ENCODE measurements at regions not wholly inside any gene's neighbourhood (a gene's known extent, or its start where the extent isn't known, plus 50 kb on each side); places are given as distances from the start of the nearest gene placed in this dataset.

DNA sequence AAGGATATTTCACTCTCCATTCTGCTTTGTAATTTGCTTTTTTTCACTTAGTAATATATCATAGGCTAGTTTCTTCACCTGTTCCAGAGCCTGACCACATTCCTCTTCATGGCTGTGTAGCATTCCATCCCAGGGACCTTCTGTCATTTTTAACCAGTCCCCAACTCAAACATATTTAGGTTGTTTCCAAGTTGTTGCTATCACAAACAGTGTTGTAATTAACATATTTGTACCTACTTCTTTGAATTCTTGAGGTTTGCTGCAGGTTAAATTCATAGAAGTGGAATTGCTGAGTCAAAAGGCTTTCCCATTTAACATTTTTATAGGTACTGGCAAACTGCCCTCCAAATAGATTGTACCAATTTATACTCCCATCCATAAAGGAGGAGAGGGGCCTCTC lies 65.1 kb upstream of the MED9 start:
- ATAC-seq = no peak
- no TSS peak for BruUV-seq (replicated peaks)
- no peak overlapping the region for H3K4me3 ChIP-seq (replicated peaks in 1 of 3; ENCODE audit: insufficient read depth in 1 of 3, low read depth in 2 of 3, low read length in 3 of 3)
- H3K27me3 ChIP-seq (ENCODE audit: control insufficient read depth in 1 of 2, insufficient read depth in 2 of 2, low read length in 2 of 2) = no peaks in the 10 kb centered on the region
- FAIRE-seq = no peak
- H3K4me2 ChIP-seq (ENCODE audit: low read depth, low read length) = no peak overlapping the region
- no peak overlapping the region for H3K9ac ChIP-seq (ENCODE audit: insufficient read depth, low read depth, low read length)
- no peaks in the 10 kb centered on the region for H3K36me3 ChIP-seq (replicated peaks in 1 of 2; ENCODE audit: control insufficient read depth in 1 of 2, insufficient read depth in 2 of 2, low read length in 2 of 2)
- H3K9me3 ChIP-seq (ENCODE audit: low read length) = no peaks in the 10 kb centered on the region
- in situ Hi-C loops (cut with HindIII; ENCODE audit: extremely low pct_ligation_motif_present, low pct_unique_long_range_greater_than_20kb) (no loop called here), intact Hi-C loops (cut with micrococcal nuclease; ENCODE audit: unreplicated experiment) (no loop called here)
- TF ChIP-seq PHB2 (IDR thresholded peaks at IDR 0.05; ENCODE audit: partially characterized antibody) = no peak
- TF ChIP-seq SMYD3 (CRISPR knock-in tag; IDR thresholded peaks at IDR 0.05) = no peak
- TF ChIP-seq, protein P1, sequence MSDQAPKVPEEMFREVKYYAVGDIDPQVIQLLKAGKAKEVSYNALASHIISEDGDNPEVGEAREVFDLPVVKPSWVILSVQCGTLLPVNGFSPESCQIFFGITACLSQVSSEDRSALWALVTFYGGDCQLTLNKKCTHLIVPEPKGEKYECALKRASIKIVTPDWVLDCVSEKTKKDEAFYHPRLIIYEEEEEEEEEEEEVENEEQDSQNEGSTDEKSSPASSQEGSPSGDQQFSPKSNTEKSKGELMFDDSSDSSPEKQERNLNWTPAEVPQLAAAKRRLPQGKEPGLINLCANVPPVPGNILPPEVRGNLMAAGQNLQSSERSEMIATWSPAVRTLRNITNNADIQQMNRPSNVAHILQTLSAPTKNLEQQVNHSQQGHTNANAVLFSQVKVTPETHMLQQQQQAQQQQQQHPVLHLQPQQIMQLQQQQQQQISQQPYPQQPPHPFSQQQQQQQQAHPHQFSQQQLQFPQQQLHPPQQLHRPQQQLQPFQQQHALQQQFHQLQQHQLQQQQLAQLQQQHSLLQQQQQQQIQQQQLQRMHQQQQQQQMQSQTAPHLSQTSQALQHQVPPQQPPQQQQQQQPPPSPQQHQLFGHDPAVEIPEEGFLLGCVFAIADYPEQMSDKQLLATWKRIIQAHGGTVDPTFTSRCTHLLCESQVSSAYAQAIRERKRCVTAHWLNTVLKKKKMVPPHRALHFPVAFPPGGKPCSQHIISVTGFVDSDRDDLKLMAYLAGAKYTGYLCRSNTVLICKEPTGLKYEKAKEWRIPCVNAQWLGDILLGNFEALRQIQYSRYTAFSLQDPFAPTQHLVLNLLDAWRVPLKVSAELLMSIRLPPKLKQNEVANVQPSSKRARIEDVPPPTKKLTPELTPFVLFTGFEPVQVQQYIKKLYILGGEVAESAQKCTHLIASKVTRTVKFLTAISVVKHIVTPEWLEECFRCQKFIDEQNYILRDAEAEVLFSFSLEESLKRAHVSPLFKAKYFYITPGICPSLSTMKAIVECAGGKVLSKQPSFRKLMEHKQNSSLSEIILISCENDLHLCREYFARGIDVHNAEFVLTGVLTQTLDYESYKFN (CRISPR knock-in tag; conservative IDR thresholded peaks at IDR 0.05) = no peak
- no peak for TF ChIP-seq ZBTB7B (CRISPR knock-in tag; IDR thresholded peaks at IDR 0.05)
- TF ChIP-seq ZNF670 (CRISPR knock-in tag; IDR thresholded peaks at IDR 0.05; ENCODE audit: borderline replicate concordance) = no peak
- no peak for TF ChIP-seq FOXA3 (CRISPR knock-in tag; IDR thresholded peaks at IDR 0.05)
- TF ChIP-seq, protein P2, sequence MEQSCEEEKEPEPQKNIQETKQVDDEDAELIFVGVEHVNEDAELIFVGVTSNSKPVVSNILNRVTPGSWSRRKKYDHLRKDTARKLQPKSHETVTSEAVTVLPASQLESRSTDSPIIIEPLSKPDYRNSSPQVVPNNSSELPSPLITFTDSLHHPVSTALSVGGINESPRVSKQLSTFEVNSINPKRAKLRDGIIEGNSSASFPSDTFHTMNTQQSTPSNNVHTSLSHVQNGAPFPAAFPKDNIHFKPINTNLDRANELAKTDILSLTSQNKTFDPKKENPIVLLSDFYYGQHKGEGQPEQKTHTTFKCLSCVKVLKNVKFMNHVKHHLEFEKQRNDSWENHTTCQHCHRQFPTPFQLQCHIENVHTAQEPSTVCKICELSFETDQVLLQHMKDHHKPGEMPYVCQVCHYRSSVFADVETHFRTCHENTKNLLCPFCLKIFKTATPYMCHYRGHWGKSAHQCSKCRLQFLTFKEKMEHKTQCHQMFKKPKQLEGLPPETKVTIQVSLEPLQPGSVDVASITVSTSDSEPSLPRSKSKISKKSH (CRISPR knock-in tag; IDR thresholded peaks at IDR 0.05; ENCODE audit: borderline replicate concordance) = no peak
- TF ChIP-seq, protein P3, sequence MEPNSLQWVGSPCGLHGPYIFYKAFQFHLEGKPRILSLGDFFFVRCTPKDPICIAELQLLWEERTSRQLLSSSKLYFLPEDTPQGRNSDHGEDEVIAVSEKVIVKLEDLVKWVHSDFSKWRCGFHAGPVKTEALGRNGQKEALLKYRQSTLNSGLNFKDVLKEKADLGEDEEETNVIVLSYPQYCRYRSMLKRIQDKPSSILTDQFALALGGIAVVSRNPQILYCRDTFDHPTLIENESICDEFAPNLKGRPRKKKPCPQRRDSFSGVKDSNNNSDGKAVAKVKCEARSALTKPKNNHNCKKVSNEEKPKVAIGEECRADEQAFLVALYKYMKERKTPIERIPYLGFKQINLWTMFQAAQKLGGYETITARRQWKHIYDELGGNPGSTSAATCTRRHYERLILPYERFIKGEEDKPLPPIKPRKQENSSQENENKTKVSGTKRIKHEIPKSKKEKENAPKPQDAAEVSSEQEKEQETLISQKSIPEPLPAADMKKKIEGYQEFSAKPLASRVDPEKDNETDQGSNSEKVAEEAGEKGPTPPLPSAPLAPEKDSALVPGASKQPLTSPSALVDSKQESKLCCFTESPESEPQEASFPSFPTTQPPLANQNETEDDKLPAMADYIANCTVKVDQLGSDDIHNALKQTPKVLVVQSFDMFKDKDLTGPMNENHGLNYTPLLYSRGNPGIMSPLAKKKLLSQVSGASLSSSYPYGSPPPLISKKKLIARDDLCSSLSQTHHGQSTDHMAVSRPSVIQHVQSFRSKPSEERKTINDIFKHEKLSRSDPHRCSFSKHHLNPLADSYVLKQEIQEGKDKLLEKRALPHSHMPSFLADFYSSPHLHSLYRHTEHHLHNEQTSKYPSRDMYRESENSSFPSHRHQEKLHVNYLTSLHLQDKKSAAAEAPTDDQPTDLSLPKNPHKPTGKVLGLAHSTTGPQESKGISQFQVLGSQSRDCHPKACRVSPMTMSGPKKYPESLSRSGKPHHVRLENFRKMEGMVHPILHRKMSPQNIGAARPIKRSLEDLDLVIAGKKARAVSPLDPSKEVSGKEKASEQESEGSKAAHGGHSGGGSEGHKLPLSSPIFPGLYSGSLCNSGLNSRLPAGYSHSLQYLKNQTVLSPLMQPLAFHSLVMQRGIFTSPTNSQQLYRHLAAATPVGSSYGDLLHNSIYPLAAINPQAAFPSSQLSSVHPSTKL (CRISPR knock-in tag; IDR thresholded peaks at IDR 0.05) = no peak
- TF ChIP-seq, protein P4, sequence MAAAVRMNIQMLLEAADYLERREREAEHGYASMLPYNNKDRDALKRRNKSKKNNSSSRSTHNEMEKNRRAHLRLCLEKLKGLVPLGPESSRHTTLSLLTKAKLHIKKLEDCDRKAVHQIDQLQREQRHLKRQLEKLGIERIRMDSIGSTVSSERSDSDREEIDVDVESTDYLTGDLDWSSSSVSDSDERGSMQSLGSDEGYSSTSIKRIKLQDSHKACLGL (CRISPR knock-in tag; IDR thresholded peaks at IDR 0.05) = no peak
- no peak for TF ChIP-seq ZNF326 (CRISPR knock-in tag; IDR thresholded peaks at IDR 0.05; ENCODE audit: borderline replicate concordance)
- no peak for TF ChIP-seq CBX2 (IDR thresholded peaks at IDR 0.05; ENCODE audit: low read depth, low read length)
- TF ChIP-seq CBX2 (CRISPR knock-in tag; IDR thresholded peaks at IDR 0.05; ENCODE audit: low read depth) = no peak
- no peak for TF ChIP-seq NPAS2 (CRISPR knock-in tag; IDR thresholded peaks at IDR 0.05; ENCODE audit: borderline replicate concordance)
- H2AFZ ChIP-seq (ENCODE audit: low read length) = no peak overlapping the region
- POLR2A ChIA-PET = no interaction called here
- H4K20me1 ChIP-seq (ENCODE audit: insufficient read depth, low read length) = no peaks in the 10 kb centered on the region
- H3K27ac ChIP-seq (ENCODE audit: extremely low read length, insufficient read depth, low read length) = no peak overlapping the region
- no peaks in the 10 kb centered on the region for H3K79me2 ChIP-seq (ENCODE audit: insufficient read depth, low read length)
- CTCF ChIA-PET (ENCODE audit: low intra/inter-chr PET ratio, low total read pairs) = no interaction called here
- no peak for DNase-seq (ENCODE audit: low spot score)
- peaks cover 38% of the 10 kb centered on the region for H3K4me1 ChIP-seq (ENCODE audit: insufficient read depth, low read length)
